ENCODE measurements at regions not wholly inside any gene's neighbourhood (a gene's known extent, or its start where the extent isn't known, plus 50 kb on each side); places are given as distances from the start of the nearest gene placed in this dataset.
"Not testable (repeated sequence)": the region's sequence is repeated elsewhere in the genome, so short reads cannot be mapped to it uniquely, and the experiment has no call there.

DNA sequence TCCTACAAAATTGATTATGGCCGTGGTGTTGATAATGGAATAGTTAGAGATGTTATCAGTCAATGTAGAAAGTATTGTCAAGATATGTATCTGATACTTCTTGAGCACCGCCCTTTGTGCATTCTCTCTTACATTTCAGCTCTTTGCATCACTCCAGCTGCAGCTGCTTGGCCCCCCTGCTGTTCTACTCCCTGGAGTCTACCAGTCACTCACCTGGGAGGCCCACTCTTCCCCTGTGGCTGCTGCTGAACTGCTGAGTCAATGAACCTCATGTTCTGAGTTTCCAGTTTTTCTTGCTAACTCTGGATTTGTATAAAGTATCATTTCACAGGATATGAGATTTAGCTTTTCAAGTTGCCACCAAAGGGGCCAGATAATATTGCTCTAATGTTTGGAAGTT lies 312.8 kb upstream of the SLC16A7 start:
- Histone ChIP-seq H3K27me3 (replicated peaks; ENCODE audit: insufficient read depth, low read length) (no peaks in the 10 kb centered on the region), H3K4me1 (ENCODE audit: low read length) (no peaks in the 10 kb centered on the region), H3K36me3 (replicated peaks; ENCODE audit: insufficient read depth, low read length) (no peaks in the 10 kb centered on the region), H4K20me1 (ENCODE audit: insufficient read depth, low read length) (no peaks in the 10 kb centered on the region), H2AFZ (ENCODE audit: low read length) (no peak overlapping the region), H3K4me2 (ENCODE audit: low read depth, low read length) (no peak overlapping the region), H3K27ac (ENCODE audit: low read length) (no peak overlapping the region), H3K9ac (ENCODE audit: low read length) (no peak overlapping the region), H3K79me2 (ENCODE audit: low read length) (no peaks in the 10 kb centered on the region), H3F3A (ENCODE audit: insufficient read depth, low read length) (no peaks in the 10 kb centered on the region), H3K4me3 (ENCODE audit: low read length) (no peak overlapping the region), H3K9me3 (replicated peaks; ENCODE audit: insufficient read depth, low read length) (no peaks in the 10 kb centered on the region), H3K9me2 (replicated peaks; ENCODE audit: insufficient read depth, low read length) (no peaks in the 10 kb centered on the region)
- no peak for DNase-seq
- TF ChIP-seq EZH2 (optimal IDR thresholded peaks at IDR 0.05; ENCODE audit: low read depth, low read length) (no peak), EZH2phosphoT487 (IDR thresholded peaks at IDR 0.05; ENCODE audit: low read length) (no peak)
- TF ChIP-seq, protein P1, sequence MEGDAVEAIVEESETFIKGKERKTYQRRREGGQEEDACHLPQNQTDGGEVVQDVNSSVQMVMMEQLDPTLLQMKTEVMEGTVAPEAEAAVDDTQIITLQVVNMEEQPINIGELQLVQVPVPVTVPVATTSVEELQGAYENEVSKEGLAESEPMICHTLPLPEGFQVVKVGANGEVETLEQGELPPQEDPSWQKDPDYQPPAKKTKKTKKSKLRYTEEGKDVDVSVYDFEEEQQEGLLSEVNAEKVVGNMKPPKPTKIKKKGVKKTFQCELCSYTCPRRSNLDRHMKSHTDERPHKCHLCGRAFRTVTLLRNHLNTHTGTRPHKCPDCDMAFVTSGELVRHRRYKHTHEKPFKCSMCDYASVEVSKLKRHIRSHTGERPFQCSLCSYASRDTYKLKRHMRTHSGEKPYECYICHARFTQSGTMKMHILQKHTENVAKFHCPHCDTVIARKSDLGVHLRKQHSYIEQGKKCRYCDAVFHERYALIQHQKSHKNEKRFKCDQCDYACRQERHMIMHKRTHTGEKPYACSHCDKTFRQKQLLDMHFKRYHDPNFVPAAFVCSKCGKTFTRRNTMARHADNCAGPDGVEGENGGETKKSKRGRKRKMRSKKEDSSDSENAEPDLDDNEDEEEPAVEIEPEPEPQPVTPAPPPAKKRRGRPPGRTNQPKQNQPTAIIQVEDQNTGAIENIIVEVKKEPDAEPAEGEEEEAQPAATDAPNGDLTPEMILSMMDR (IDR thresholded peaks at IDR 0.05; ENCODE audit: low read length), result no peak

DNA sequence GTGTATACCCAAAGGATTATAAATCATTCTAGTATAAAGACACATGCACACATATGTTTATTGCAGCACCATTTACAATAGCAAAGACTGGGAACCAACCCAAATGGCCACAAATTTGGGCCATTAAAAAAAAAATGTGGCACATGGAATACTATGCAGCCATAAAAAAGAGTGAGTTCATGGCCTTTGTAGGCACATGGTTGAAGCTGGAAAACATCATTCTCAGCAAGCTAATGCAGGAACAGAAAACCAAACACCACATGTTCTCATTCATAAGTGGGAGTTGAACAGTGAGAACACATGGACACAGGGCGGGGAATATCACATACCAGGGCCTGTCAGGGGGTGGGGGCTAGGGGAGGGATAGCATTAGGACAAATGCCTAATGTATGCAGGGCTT lies 322.3 kb upstream of the SLC16A7 start:
- not testable (repeated sequence) for H3K4me2 ChIP-seq (ENCODE audit: low read depth, low read length); H3K79me2 ChIP-seq (ENCODE audit: low read length); H3K9me3 ChIP-seq (replicated peaks; ENCODE audit: insufficient read depth, low read length); H3K9ac ChIP-seq (ENCODE audit: low read length); H3K9me2 ChIP-seq (replicated peaks; ENCODE audit: insufficient read depth, low read length); H3K4me3 ChIP-seq (ENCODE audit: low read length); DNase-seq; H3K4me1 ChIP-seq (ENCODE audit: low read length); H4K20me1 ChIP-seq (ENCODE audit: insufficient read depth, low read length); H3K27me3 ChIP-seq (replicated peaks; ENCODE audit: insufficient read depth, low read length); H3F3A ChIP-seq (ENCODE audit: insufficient read depth, low read length); H2AFZ ChIP-seq (ENCODE audit: low read length); H3K36me3 ChIP-seq (replicated peaks; ENCODE audit: insufficient read depth, low read length); H3K27ac ChIP-seq (ENCODE audit: low read length)

DNA sequence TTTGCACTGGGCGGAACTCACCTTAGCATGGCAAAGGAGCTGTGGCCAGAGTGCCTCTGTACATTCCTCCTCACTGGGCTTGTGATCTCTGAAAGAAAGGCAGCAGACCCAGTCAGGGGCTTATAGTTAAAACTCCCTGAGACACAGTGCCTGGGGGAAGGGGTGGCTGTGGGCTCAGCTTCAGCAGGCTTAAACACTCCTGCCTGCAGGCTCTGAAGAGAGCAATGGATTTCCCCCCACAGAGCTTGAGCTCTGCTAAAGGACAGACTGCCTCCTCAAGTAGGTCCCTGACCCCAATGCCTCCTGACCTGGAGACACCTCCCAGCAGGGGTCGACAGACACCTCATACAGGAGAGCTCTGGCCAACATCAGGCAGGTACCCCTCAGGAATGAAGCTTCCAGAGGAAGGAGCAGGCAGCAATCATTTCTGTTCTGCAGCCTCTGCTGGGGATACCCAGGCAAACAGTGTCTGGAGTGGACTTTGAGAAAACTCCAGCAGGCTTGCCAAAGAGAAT lies 327.5 kb upstream of the SLC16A7 start:
- no peak overlapping the region for H3K9ac ChIP-seq (ENCODE audit: low read length)
- no peak overlapping the region for H3K27ac ChIP-seq (ENCODE audit: low read length)
- no peaks in the 10 kb centered on the region for H3K27me3 ChIP-seq (replicated peaks; ENCODE audit: insufficient read depth, low read length)
- no peaks in the 10 kb centered on the region for H3K79me2 ChIP-seq (ENCODE audit: low read length)
- H3K4me2 ChIP-seq (ENCODE audit: low read depth, low read length), result no peak overlapping the region
- no peak overlapping the region for H2AFZ ChIP-seq (ENCODE audit: low read length)
- no peak overlapping the region for H3K4me3 ChIP-seq (ENCODE audit: low read length)
- no peaks in the 10 kb centered on the region for H4K20me1 ChIP-seq (ENCODE audit: insufficient read depth, low read length)
- no peak for TF ChIP-seq EZH2phosphoT487 (IDR thresholded peaks at IDR 0.05; ENCODE audit: low read length)
- TF ChIP-seq, protein P1 (IDR thresholded peaks at IDR 0.05; ENCODE audit: low read length), result no peak
- H3F3A ChIP-seq (ENCODE audit: insufficient read depth, low read length), result no peaks in the 10 kb centered on the region
- no peaks in the 10 kb centered on the region for H3K4me1 ChIP-seq (ENCODE audit: low read length)
- no peaks in the 10 kb centered on the region for H3K36me3 ChIP-seq (replicated peaks; ENCODE audit: insufficient read depth, low read length)
- DNase-seq, result no peak
- H3K9me3 ChIP-seq (replicated peaks; ENCODE audit: insufficient read depth, low read length), result no peaks in the 10 kb centered on the region
- H3K9me2 ChIP-seq (replicated peaks; ENCODE audit: insufficient read depth, low read length), result no peaks in the 10 kb centered on the region

DNA sequence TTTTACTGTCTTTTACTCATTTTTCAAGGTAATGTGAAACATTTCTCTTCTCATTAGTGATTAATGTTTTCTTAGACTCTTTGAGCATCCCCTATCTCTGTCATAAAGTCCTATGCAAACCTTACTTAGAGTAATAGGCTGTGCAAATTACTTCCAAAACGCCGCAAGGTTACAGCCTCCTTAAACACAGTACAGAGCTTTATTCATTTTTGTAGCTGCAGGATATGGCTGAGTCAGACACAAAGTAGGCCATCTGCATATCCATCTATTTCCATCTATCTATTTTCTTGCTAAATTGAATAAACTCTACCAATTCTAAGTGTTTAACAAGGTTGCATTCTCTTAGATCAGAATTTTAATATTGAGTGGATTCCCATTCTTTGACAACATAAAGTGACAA lies 335.6 kb upstream of the SLC16A7 start:
- Histone ChIP-seq H3K36me3 (replicated peaks; ENCODE audit: insufficient read depth, low read length) (no peaks in the 10 kb centered on the region), H3K4me2 (ENCODE audit: low read depth, low read length) (no peak overlapping the region), H3K4me3 (ENCODE audit: low read length) (no peak overlapping the region), H4K20me1 (ENCODE audit: insufficient read depth, low read length) (no peaks in the 10 kb centered on the region), H3F3A (ENCODE audit: insufficient read depth, low read length) (no peaks in the 10 kb centered on the region), H3K9me3 (replicated peaks; ENCODE audit: insufficient read depth, low read length) (no peaks in the 10 kb centered on the region), H3K9ac (ENCODE audit: low read length) (no peak overlapping the region), H3K27me3 (replicated peaks; ENCODE audit: insufficient read depth, low read length) (no peaks in the 10 kb centered on the region), H3K9me2 (replicated peaks; ENCODE audit: insufficient read depth, low read length) (no peaks in the 10 kb centered on the region), H3K4me1 (ENCODE audit: low read length) (no peaks in the 10 kb centered on the region), H3K27ac (ENCODE audit: low read length) (no peak overlapping the region), H3K79me2 (ENCODE audit: low read length) (no peaks in the 10 kb centered on the region), H2AFZ (ENCODE audit: low read length) (no peak overlapping the region)
- DNase-seq, result no peak
- TF ChIP-seq, protein P1 (IDR thresholded peaks at IDR 0.05; ENCODE audit: low read length), result no peak
- TF ChIP-seq EZH2phosphoT487 (IDR thresholded peaks at IDR 0.05; ENCODE audit: low read length) (no peak), EZH2 (optimal IDR thresholded peaks at IDR 0.05; ENCODE audit: low read depth, low read length) (no peak)

Measured in MM.1S (cell line).